ENCODE measurements at regions not wholly inside any gene's neighbourhood (a gene's known extent, or its start where the extent isn't known, plus 50 kb on each side); places are given as distances from the start of the nearest gene placed in this dataset.

GRCh38 chr10:110373059-110373458 lies 68.3 kb upstream of the SMNDC1 start:
- no peak for TF ChIP-seq CTCF (IDR thresholded peaks at IDR 0.05; ENCODE audit: unreplicated experiment)
- CTCF ChIA-PET, result no interaction called here
- DNase-seq, result no peak
- Mint-ChIP-seq H3K36me3 (ENCODE audit: insufficient read depth, unreplicated experiment) (peaks cover 10% of the 10 kb centered on the region), H3K4me3 (ENCODE audit: low read depth, unreplicated experiment) (no peak overlapping the region), H3K27ac (ENCODE audit: unreplicated experiment) (no peak overlapping the region), H3K9me3 (ENCODE audit: low read depth, unreplicated experiment) (no peaks in the 10 kb centered on the region), H3K27me3 (ENCODE audit: unreplicated experiment) (no peaks in the 10 kb centered on the region), H3K4me1 (ENCODE audit: low read depth, unreplicated experiment) (peaks cover 11% of the 10 kb centered on the region)
- intact Hi-C loops (cut with micrococcal nuclease; ENCODE audit: unreplicated experiment), result no loop called here
- no TSS peak for BruUV-seq (replicated peaks)

- no TSS peak for BruUV-seq (replicated peaks)
- H3K9me3 Mint-ChIP-seq (ENCODE audit: low read depth, unreplicated experiment), result no peaks in the 10 kb centered on the region
- CTCF ChIA-PET, result no interaction called here
- H3K27me3 Mint-ChIP-seq (ENCODE audit: unreplicated experiment), result no peaks in the 10 kb centered on the region
- intact Hi-C loops (cut with micrococcal nuclease; ENCODE audit: unreplicated experiment), result no loop called here
- H3K4me3 Mint-ChIP-seq (ENCODE audit: low read depth, unreplicated experiment), result no peak overlapping the region
- H3K36me3 Mint-ChIP-seq (ENCODE audit: insufficient read depth, unreplicated experiment), result peaks cover 10% of the 10 kb centered on the region
- H3K4me1 Mint-ChIP-seq (ENCODE audit: low read depth, unreplicated experiment), result peaks cover 11% of the 10 kb centered on the region
- H3K27ac Mint-ChIP-seq (ENCODE audit: unreplicated experiment), result no peak overlapping the region
- no peak for TF ChIP-seq CTCF (IDR thresholded peaks at IDR 0.05; ENCODE audit: unreplicated experiment)
- no peak for DNase-seq
Measured at GRCh38 chr10:110373857-110374654, 69.3 kb upstream of the SMNDC1 start.

GRCh38 chr10:110375121-110375520 lies 70.4 kb upstream of the SMNDC1 start:
- no peak overlapping the region for H3K4me3 Mint-ChIP-seq (ENCODE audit: low read depth, unreplicated experiment)

GRCh38 chr10:110376021-110376766 lies 71.5 kb upstream of the SMNDC1 start:
- CTCF ChIA-PET, result interaction anchor here (0.5 kb wide), 1 partner anchor 231 kb away, joined by 3 read pairs; no protein-coding TSS in a partner anchor
- Mint-ChIP-seq H3K36me3 (ENCODE audit: insufficient read depth, unreplicated experiment) (peaks cover 10% of the 10 kb centered on the region), H3K27ac (ENCODE audit: unreplicated experiment) (no peak overlapping the region), H3K9me3 (ENCODE audit: low read depth, unreplicated experiment) (no peaks in the 10 kb centered on the region), H3K4me3 (ENCODE audit: low read depth, unreplicated experiment) (no peak overlapping the region), H3K4me1 (ENCODE audit: low read depth, unreplicated experiment) (peaks cover 11% of the 10 kb centered on the region), H3K27me3 (ENCODE audit: unreplicated experiment) (no peaks in the 10 kb centered on the region)
- no peak for TF ChIP-seq CTCF (IDR thresholded peaks at IDR 0.05; ENCODE audit: unreplicated experiment)
- intact Hi-C loops (cut with micrococcal nuclease; ENCODE audit: unreplicated experiment), result no loop called here
- BruUV-seq (replicated peaks), result no TSS peak
- no peak for DNase-seq

More at GRCh38 chr10:110375121-110375520, 70.4 kb upstream of the SMNDC1 start:
- H3K36me3 Mint-ChIP-seq (ENCODE audit: insufficient read depth, unreplicated experiment), result peaks cover 10% of the 10 kb centered on the region
- CTCF ChIA-PET, result no interaction called here
- no peaks in the 10 kb centered on the region for H3K9me3 Mint-ChIP-seq (ENCODE audit: low read depth, unreplicated experiment)
- H3K4me1 Mint-ChIP-seq (ENCODE audit: low read depth, unreplicated experiment), result peaks cover 11% of the 10 kb centered on the region
- intact Hi-C loops (cut with micrococcal nuclease; ENCODE audit: unreplicated experiment), result no loop called here
- H3K27ac Mint-ChIP-seq (ENCODE audit: unreplicated experiment), result no peak overlapping the region
- H3K27me3 Mint-ChIP-seq (ENCODE audit: unreplicated experiment), result no peaks in the 10 kb centered on the region
- no peak for TF ChIP-seq CTCF (IDR thresholded peaks at IDR 0.05; ENCODE audit: unreplicated experiment)
- BruUV-seq (replicated peaks), result no TSS peak
- DNase-seq, result no peak
